ENCODE measurements at regions not wholly inside any gene's neighbourhood (a gene's known extent, or its start where the extent isn't known, plus 50 kb on each side); places are given as distances from the start of the nearest gene placed in this dataset.

- TF ChIP-seq, protein P1, sequence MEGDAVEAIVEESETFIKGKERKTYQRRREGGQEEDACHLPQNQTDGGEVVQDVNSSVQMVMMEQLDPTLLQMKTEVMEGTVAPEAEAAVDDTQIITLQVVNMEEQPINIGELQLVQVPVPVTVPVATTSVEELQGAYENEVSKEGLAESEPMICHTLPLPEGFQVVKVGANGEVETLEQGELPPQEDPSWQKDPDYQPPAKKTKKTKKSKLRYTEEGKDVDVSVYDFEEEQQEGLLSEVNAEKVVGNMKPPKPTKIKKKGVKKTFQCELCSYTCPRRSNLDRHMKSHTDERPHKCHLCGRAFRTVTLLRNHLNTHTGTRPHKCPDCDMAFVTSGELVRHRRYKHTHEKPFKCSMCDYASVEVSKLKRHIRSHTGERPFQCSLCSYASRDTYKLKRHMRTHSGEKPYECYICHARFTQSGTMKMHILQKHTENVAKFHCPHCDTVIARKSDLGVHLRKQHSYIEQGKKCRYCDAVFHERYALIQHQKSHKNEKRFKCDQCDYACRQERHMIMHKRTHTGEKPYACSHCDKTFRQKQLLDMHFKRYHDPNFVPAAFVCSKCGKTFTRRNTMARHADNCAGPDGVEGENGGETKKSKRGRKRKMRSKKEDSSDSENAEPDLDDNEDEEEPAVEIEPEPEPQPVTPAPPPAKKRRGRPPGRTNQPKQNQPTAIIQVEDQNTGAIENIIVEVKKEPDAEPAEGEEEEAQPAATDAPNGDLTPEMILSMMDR (IDR thresholded peaks at IDR 0.05), result no peak
- no peak for TF ChIP-seq GATA3 (IDR thresholded peaks at IDR 0.05; ENCODE audit: borderline replicate concordance)
- TF ChIP-seq ZNF302 (CRISPR knock-in tag; IDR thresholded peaks at IDR 0.05), result no peak
- no peak for TF ChIP-seq ZC3H11A (IDR thresholded peaks at IDR 0.05)
- TF ChIP-seq ZFP36 (IDR thresholded peaks at IDR 0.05; ENCODE audit: borderline replicate concordance, partially characterized antibody), result no peak
Observed at GRCh38 chr22:34904486-34904885, 161.5 kb upstream of the ISX start (continued).

DNA sequence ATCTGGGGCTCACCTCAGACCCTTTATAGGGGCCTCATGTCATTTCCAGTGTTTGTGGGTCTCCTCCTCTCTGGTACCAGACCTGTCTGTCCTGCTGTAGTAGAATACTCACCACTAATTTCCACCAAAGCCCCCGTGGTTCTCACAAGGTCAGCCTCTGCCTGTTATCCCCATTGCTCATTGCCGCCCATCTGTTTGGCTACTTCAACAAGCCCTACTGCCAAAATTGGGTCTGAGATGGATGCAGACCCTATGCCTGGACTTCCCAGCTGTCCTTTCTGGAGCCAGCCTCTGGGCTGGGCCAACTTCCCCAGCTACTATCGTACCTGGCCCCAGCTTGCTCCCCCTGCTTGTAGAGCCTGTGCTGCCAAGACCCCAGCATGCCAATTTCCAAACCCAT is 152.1 kb upstream of the ISX start:
- no peak overlapping the region for H3K27ac ChIP-seq
- CTCF ChIA-PET, result no interaction called here
- no peak for FAIRE-seq
- no peak for DNase-seq (ENCODE audit: low read depth in 1 of 2, low spot score in 1 of 2)
- no peak for TF ChIP-seq MAZ (IDR thresholded peaks at IDR 0.05; ENCODE audit: borderline replicate concordance, low read depth, low read length)
- TF ChIP-seq PHF8 (IDR thresholded peaks at IDR 0.05; ENCODE audit: borderline replicate concordance, low read depth), result no peak
- no peak for TF ChIP-seq RNF2 (IDR thresholded peaks at IDR 0.05; ENCODE audit: borderline replicate concordance, low read depth)
- TF ChIP-seq, protein P2, sequence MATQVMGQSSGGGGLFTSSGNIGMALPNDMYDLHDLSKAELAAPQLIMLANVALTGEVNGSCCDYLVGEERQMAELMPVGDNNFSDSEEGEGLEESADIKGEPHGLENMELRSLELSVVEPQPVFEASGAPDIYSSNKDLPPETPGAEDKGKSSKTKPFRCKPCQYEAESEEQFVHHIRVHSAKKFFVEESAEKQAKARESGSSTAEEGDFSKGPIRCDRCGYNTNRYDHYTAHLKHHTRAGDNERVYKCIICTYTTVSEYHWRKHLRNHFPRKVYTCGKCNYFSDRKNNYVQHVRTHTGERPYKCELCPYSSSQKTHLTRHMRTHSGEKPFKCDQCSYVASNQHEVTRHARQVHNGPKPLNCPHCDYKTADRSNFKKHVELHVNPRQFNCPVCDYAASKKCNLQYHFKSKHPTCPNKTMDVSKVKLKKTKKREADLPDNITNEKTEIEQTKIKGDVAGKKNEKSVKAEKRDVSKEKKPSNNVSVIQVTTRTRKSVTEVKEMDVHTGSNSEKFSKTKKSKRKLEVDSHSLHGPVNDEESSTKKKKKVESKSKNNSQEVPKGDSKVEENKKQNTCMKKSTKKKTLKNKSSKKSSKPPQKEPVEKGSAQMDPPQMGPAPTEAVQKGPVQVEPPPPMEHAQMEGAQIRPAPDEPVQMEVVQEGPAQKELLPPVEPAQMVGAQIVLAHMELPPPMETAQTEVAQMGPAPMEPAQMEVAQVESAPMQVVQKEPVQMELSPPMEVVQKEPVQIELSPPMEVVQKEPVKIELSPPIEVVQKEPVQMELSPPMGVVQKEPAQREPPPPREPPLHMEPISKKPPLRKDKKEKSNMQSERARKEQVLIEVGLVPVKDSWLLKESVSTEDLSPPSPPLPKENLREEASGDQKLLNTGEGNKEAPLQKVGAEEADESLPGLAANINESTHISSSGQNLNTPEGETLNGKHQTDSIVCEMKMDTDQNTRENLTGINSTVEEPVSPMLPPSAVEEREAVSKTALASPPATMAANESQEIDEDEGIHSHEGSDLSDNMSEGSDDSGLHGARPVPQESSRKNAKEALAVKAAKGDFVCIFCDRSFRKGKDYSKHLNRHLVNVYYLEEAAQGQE (IDR thresholded peaks at IDR 0.05), result no peak
- no peak for TF ChIP-seq ZSCAN20 (CRISPR knock-in tag; IDR thresholded peaks at IDR 0.05)
- no peak for TF ChIP-seq ZFP36 (IDR thresholded peaks at IDR 0.05; ENCODE audit: borderline replicate concordance, partially characterized antibody)
- no peak for TF ChIP-seq BCL3 (IDR thresholded peaks at IDR 0.05)
- no peak for TF ChIP-seq GATA3 (IDR thresholded peaks at IDR 0.05; ENCODE audit: borderline replicate concordance)
- no peak for TF ChIP-seq MAFK (IDR thresholded peaks at IDR 0.05; ENCODE audit: partially characterized antibody)
- TF ChIP-seq EHF (CRISPR knock-in tag; IDR thresholded peaks at IDR 0.05), result no peak
- TF ChIP-seq, protein P3, sequence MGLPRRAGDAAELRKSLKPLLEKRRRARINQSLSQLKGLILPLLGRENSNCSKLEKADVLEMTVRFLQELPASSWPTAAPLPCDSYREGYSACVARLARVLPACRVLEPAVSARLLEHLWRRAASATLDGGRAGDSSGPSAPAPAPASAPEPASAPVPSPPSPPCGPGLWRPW (IDR thresholded peaks at IDR 0.05), result no peak
- TF ChIP-seq E2F6 (IDR thresholded peaks at IDR 0.05; ENCODE audit: borderline replicate concordance, low read depth), result no peak
- no peak for TF ChIP-seq NR3C1 (IDR thresholded peaks at IDR 0.05)
- H3K4me1 ChIP-seq, result no peaks in the 10 kb centered on the region
- POLR2A ChIA-PET, result no interaction called here
- no peak for ATAC-seq
- H3K4me3 ChIP-seq, result no peak overlapping the region
- no peak overlapping the region for H3K4me2 ChIP-seq
- 0% methylated on average over 3 of the region's 3 CpGs for WGBS (ENCODE audit: missing lambda C conversion rate)
- no peaks in the 10 kb centered on the region for H3K9me3 ChIP-seq

DNA sequence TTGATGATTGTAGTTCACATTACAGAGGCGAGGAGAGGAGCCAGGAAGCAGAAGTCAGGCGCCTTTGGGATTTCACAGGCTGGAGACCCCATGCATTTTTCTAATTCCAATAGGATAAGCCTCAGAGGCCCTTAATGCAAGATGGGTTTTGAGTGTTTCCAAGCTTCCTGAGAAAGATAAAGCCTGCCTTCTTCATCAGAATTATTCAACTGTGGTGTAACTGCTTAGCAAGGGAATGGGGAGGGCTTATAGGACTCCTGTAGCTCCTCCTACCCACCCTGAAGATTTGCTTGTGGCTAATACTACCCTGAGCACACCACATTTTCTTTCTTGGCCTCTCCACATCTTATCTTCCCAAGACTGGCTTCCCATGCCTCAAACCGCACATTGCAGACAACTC is 151.1 kb upstream of the ISX start:
- Histone ChIP-seq H3K9me3 (no peaks in the 10 kb centered on the region), H3K4me3 (no peak overlapping the region), H3K4me2 (no peak overlapping the region), H3K4me1 (no peaks in the 10 kb centered on the region), H3K27ac (no peak overlapping the region)
- ChIA-PET POLR2A (no interaction called here), CTCF (no interaction called here)
- WGBS (ENCODE audit: missing lambda C conversion rate), result 2% methylated on average over 3 of the region's 3 CpGs
- ATAC-seq, result no peak
- FAIRE-seq, result no peak
- DNase-seq (ENCODE audit: low read depth in 1 of 2, low spot score in 1 of 2), result no peak
- TF ChIP-seq, protein P3 (IDR thresholded peaks at IDR 0.05), result no peak
- no peak for TF ChIP-seq POLR2AphosphoS2 (conservative IDR thresholded peaks at IDR 0.05; ENCODE audit: low read length)
- no peak for TF ChIP-seq ESRRA (IDR thresholded peaks at IDR 0.05; ENCODE audit: borderline replicate concordance, low read length)
- no peak for TF ChIP-seq EHMT2 (IDR thresholded peaks at IDR 0.05; ENCODE audit: low read depth)
- TF ChIP-seq CBX8 (IDR thresholded peaks at IDR 0.05), result no peak
- no peak for TF ChIP-seq RARB (CRISPR knock-in tag; IDR thresholded peaks at IDR 0.05)
- no peak for TF ChIP-seq HMGXB4 (CRISPR knock-in tag; IDR thresholded peaks at IDR 0.05; ENCODE audit: borderline replicate concordance)
- TF ChIP-seq, protein P4, sequence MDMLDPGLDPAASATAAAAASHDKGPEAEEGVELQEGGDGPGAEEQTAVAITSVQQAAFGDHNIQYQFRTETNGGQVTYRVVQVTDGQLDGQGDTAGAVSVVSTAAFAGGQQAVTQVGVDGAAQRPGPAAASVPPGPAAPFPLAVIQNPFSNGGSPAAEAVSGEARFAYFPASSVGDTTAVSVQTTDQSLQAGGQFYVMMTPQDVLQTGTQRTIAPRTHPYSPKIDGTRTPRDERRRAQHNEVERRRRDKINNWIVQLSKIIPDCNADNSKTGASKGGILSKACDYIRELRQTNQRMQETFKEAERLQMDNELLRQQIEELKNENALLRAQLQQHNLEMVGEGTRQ (IDR thresholded peaks at IDR 0.05), result no peak
